HL-60 (cell line): ENCODE measurements at regions not wholly inside any gene's neighbourhood (a gene's known extent, or its start where the extent isn't known, plus 50 kb on each side); places are given as distances from the start of the nearest gene placed in this dataset.
"Not testable (repeated sequence)": the region's sequence is repeated elsewhere in the genome, so short reads cannot be mapped to it uniquely, and the experiment has no call there.

Experiments used
- DNase-seq, 2 experiments: peaks; one replicate each; pipeline ENCODE4 v3.0.0-alpha.2; 2010 to 2020; ENCODE audit warnings: low read depth in 1 of 2, low spot score in 1 of 2
- H3K27ac ChIP-seq: fragments of 250-450 bp; sonication (Bioruptor Pico); replicated peaks from 2 replicates; pipeline ENCODE4 v1.5.1; 2020; ENCODE audit warnings: mild to moderate bottlenecking, moderate library complexity
- H3K27me3 ChIP-seq: fragments of 250-450 bp; sonication (Bioruptor Pico); 2 replicates; pipeline ENCODE4 v1.5.1; 2021; ENCODE audit warnings: mild to moderate bottlenecking, moderate library complexity; ENCODE audit not compliant: insufficient read depth, poor library complexity, severe bottlenecking
- H3K4me3 ChIP-seq: replicated peaks from 2 replicates; pipeline ENCODE4 v1.5.1; 2011; ENCODE audit warnings: mild to moderate bottlenecking, control low read depth, low read length; ENCODE audit not compliant: insufficient read depth
- CTCF ChIP-seq: IDR thresholded peaks from one replicate; pipeline ENCODE4 v1.5.1; 2011; ENCODE audit warnings: low read length, control low read depth, inconsistent platforms; ENCODE audit not compliant: insufficient read depth
- GABPA ChIP-seq: IDR thresholded peaks from 2 replicates; pipeline ENCODE4 v1.6.1; 2012; ENCODE audit warnings: low read depth
- POLR2AphosphoS5 ChIP-seq: IDR thresholded peaks from 2 replicates; pipeline ENCODE4 v1.6.1; 2012; ENCODE audit warnings: low read depth
- REST ChIP-seq: IDR thresholded peaks from 2 replicates; pipeline ENCODE4 v1.6.1; 2012; ENCODE audit warnings: low read depth; ENCODE audit not compliant: insufficient replicate concordance
- SPI1 ChIP-seq: IDR thresholded peaks from 2 replicates; pipeline ENCODE4 v1.6.1; 2012; ENCODE audit warnings: low read depth, mild to moderate bottlenecking, borderline replicate concordance

- H3K27me3 ChIP-seq, DNase-seq, H3K4me3 ChIP-seq, H3K27ac ChIP-seq: not testable (repeated sequence)
These were observed 278.8 kb downstream of the FAM47B start for GRCh38 chrX:35221391-35221790.

- Histone ChIP-seq H3K27ac (no peak overlapping the region), H3K4me3 (no peak overlapping the region), H3K27me3 (no peaks in the 10 kb centered on the region)
- TF ChIP-seq REST (no peak), GABPA (no peak), CTCF (no peak), POLR2AphosphoS5 (no peak), SPI1 (no peak)
- no peak for DNase-seq
These were observed 301.6 kb downstream of the FAM47B start for GRCh38 chrX:35244088-35244741.

GRCh38 chrX:35244796-35245508 lies 302.4 kb downstream of the FAM47B start:
- DNase-seq: no peak
- TF ChIP-seq CTCF: no peak
- TF ChIP-seq GABPA: no peak
- TF ChIP-seq POLR2AphosphoS5: no peak
- TF ChIP-seq SPI1: no peak
- TF ChIP-seq REST: no peak
- Histone ChIP-seq H3K27me3 (no peaks in the 10 kb centered on the region), H3K4me3 (no peak overlapping the region), H3K27ac (no peak overlapping the region)

- TF ChIP-seq POLR2AphosphoS5 (no peak), GABPA (no peak), SPI1 (no peak), REST (no peak), CTCF (no peak)
- DNase-seq: no peak
- H3K4me3 ChIP-seq: no peak overlapping the region
These were observed 308.6 kb downstream of the FAM47B start for GRCh38 chrX:35251226-35251625.

More at GRCh38 chrX:35251226-35251625, 308.6 kb downstream of the FAM47B start:
- H3K27me3 ChIP-seq: no peaks in the 10 kb centered on the region
- H3K27ac ChIP-seq: no peak overlapping the region
